PC-3 (cell line): ENCODE measurements at regions not wholly inside any gene's neighbourhood (a gene's known extent, or its start where the extent isn't known, plus 50 kb on each side); places are given as distances from the start of the nearest gene placed in this dataset.

Source experiments
- ATAC-seq: fragments of 200-7000 bp; cut with Tn5 transposase; 2 replicates; pipeline ENCODE4 v1.9.1; 2020; ENCODE audit warnings: mild to moderate bottlenecking, moderate library complexity
- BruUV-seq: library from RNA; stranded (reverse); fragments of 400-500 nt; replicated peaks from 2 replicates; lab custom pipeline; 2021; lab: Mats Ljungman, UMichigan
- CTCF ChIA-PET: fragments of 300-600 bp; sonication (Branson Sonifier 250); formaldehyde crosslinking; loops from one replicate; lab custom pipeline; 2022; ENCODE audit warnings: antibody characterized with exemption; lab: Charles Lee
- POLR2A ChIA-PET: fragments of 300-600 bp; sonication (Branson Sonifier 250); formaldehyde crosslinking; loops from one replicate; lab custom pipeline; 2022; ENCODE audit warnings: antibody characterized with exemption; ENCODE audit not compliant: unreplicated experiment; lab: Charles Lee
- DNase-seq: peaks from one replicate; pipeline ENCODE4 v3.0.0-alpha.2; 2015
- H2AFZ ChIP-seq: fragments of 300-600 bp; sonication (generic); 2 replicates; pipeline ENCODE4 v1.6.0; 2016; ENCODE audit warnings: antibody characterized with exemption, low read length
- H3F3A ChIP-seq: fragments of 300-600 bp; sonication (generic); one replicate; pipeline ENCODE4 v1.6.0; 2017; ENCODE audit warnings: antibody characterized with exemption, low read length, control low read depth, mild to moderate bottlenecking; ENCODE audit not compliant: unreplicated experiment
- H3K27ac ChIP-seq: fragments of 300-600 bp; sonication (generic); 2 replicates; pipeline ENCODE4 v1.5.1; 2016; ENCODE audit warnings: mild to moderate bottlenecking, low read length
- H3K27me3 ChIP-seq: fragments of 300-600 bp; sonication (generic); 2 replicates; pipeline ENCODE4 v1.6.1; 2016; ENCODE audit warnings: low read length, mixed read lengths
- H3K36me3 ChIP-seq: fragments of 300-600 bp; sonication (generic); 2 replicates; pipeline ENCODE4 v1.6.1; 2016; ENCODE audit warnings: low read depth, mixed run types, low read length, mixed read lengths
- H3K4me1 ChIP-seq: fragments of 300-600 bp; sonication (generic); 2 replicates; pipeline ENCODE4 v1.5.1; 2016; ENCODE audit warnings: low read length; ENCODE audit not compliant: insufficient read depth
- H3K4me2 ChIP-seq: fragments of 300-600 bp; sonication (generic); 2 replicates; pipeline ENCODE4 v1.6.0; 2016; ENCODE audit warnings: low read length
- H3K4me3 ChIP-seq: fragments of 300-600 bp; sonication (generic); 2 replicates; pipeline ENCODE4 v1.5.1; 2016; ENCODE audit warnings: mild to moderate bottlenecking, low read length, mixed read lengths
- H3K79me2 ChIP-seq: fragments of 300-600 bp; sonication (generic); 2 replicates; pipeline ENCODE4 v1.6.1; 2017; ENCODE audit warnings: low read length, mixed read lengths
- H3K9ac ChIP-seq: fragments of 300-600 bp; sonication (generic); 2 replicates; pipeline ENCODE4 v1.6.0; 2016; ENCODE audit warnings: mild to moderate bottlenecking, low read length
- H3K9me2 ChIP-seq: fragments of 300-600 bp; sonication (generic); replicated peaks from 2 replicates; pipeline ENCODE4 v1.6.1; 2016; ENCODE audit warnings: mixed run types, low read length, mixed read lengths
- H3K9me3 ChIP-seq: fragments of 300-600 bp; sonication (generic); 2 replicates; pipeline ENCODE4 v1.6.1; 2016; ENCODE audit warnings: low read length, mixed read lengths
- H4K20me1 ChIP-seq: fragments of 300-600 bp; sonication (generic); 2 replicates; pipeline ENCODE4 v1.6.1; 2016; ENCODE audit warnings: low read length, mixed read lengths
- EZH2 ChIP-seq: fragments of 300-600 bp; sonication (generic); IDR thresholded peaks from one replicate; pipeline ENCODE4 v1.6.1; 2017; ENCODE audit warnings: antibody characterized with exemption, mild to moderate bottlenecking, low read length; ENCODE audit not compliant: unreplicated experiment
- EZH2phosphoT487 ChIP-seq: fragments of 300-600 bp; sonication (generic); IDR thresholded peaks from 2 replicates; pipeline ENCODE4 v1.6.1; 2018; ENCODE audit warnings: mild to moderate bottlenecking, antibody characterized with exemption, low read length, borderline replicate concordance
- intact Hi-C: fragments of 100-400 bp; cut with micrococcal nuclease; formaldehyde crosslinking; loops from 2 replicates; pipeline ENCODE4 v1.9.0; 2023
- TF ChIP-seq, protein P1 (sequence below): fragments of 300-600 bp; sonication (generic); conservative IDR thresholded peaks from 2 replicates; pipeline ENCODE4 v1.5.1; 2017; ENCODE audit warnings: antibody characterized with exemption, low read depth, mild to moderate bottlenecking, low read length

DNA sequence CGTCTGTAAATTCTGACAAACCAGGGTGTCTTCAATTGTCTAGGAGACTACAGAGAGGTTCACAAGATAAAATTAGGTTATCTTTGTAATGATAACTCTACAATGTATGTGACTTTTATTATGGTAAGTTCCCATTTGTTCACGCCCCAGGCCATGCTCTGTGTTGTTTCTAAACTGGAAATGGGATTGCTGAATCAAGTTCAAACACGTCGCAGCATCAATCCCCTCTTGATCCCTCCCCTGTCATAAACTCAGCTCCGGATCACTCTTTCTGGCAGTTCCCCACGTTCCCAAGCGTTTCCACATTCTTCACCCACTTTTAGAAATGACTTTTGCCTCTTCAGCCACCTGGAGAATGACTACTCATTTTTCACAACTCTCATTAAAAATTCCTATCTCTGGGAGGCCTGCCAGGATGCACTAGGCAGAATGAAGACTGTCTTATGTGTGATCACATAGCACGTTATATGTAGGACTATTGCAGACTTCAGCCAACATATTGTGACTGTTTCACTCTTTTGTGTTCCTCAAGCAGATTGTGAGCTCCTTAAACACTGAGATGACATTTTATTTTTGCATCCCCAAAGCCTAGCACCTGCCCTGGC, 1124.2 kb upstream of the WWC1 start:
- BruUV-seq, result no TSS peak
- intact Hi-C loops, result no loop called here
- Histone ChIP-seq H3K9me2 (no peaks in the 10 kb centered on the region), H4K20me1 (no peaks in the 10 kb centered on the region), H3K79me2 (no peaks in the 10 kb centered on the region), H3K36me3 (no peaks in the 10 kb centered on the region), H3K27me3 (no peaks in the 10 kb centered on the region), H3K9ac (no peak overlapping the region), H2AFZ (no peak overlapping the region), H3K27ac (no peak overlapping the region), H3K4me2 (no peak overlapping the region), H3K4me3 (no peak overlapping the region), H3K9me3 (no peaks in the 10 kb centered on the region), H3F3A (no peaks in the 10 kb centered on the region), H3K4me1 (no peaks in the 10 kb centered on the region)
- ChIA-PET POLR2A (no interaction called here), CTCF (no interaction called here)
- ATAC-seq, result no peak
- DNase-seq, result no peak
- TF ChIP-seq EZH2 (no peak), EZH2phosphoT487 (no peak)
- TF ChIP-seq, protein P1, sequence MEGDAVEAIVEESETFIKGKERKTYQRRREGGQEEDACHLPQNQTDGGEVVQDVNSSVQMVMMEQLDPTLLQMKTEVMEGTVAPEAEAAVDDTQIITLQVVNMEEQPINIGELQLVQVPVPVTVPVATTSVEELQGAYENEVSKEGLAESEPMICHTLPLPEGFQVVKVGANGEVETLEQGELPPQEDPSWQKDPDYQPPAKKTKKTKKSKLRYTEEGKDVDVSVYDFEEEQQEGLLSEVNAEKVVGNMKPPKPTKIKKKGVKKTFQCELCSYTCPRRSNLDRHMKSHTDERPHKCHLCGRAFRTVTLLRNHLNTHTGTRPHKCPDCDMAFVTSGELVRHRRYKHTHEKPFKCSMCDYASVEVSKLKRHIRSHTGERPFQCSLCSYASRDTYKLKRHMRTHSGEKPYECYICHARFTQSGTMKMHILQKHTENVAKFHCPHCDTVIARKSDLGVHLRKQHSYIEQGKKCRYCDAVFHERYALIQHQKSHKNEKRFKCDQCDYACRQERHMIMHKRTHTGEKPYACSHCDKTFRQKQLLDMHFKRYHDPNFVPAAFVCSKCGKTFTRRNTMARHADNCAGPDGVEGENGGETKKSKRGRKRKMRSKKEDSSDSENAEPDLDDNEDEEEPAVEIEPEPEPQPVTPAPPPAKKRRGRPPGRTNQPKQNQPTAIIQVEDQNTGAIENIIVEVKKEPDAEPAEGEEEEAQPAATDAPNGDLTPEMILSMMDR, result no peak

DNA sequence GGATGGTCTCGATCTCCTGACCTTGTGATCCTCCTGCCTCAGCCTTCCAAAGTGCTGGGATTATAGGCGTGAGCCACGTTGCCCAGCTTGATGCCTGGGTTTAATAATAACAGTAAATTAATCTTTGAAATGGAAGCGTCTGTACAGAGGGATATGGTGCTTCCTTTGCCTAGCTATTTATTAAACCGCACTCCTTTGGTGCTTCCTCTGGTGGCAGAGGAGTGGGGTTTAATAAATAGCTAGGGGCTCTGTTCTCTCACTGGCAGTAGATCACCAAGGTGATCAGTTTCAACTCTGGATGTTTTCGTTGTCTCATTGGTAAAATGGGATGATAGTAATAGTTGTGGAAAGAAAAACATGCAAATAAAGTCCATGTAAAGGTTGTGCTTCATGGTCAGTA, 1122.5 kb upstream of the WWC1 start:
- no peak overlapping the region for H3K4me2 ChIP-seq

DNA sequence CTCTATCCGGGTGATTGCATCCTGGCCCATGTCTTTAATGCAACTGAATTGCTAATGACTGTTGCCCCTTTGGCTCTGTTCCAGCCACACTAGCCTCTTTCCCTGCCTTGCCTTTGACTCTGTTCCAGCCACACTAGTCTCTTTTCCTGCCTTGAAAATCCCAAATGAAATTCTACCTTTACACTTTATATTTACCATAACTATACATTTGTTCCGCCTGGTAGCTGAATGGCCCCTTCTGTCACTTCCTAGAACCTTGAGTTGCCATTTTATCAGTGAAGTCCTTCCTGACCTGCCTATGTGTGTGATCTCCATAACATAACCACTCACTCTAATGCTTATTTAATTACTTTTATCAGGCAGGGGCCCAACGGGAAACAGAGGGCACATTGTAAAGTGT, 1120.4 kb upstream of the WWC1 start:
- Histone ChIP-seq H3K4me1 (no peaks in the 10 kb centered on the region), H3K9me3 (no peaks in the 10 kb centered on the region), H3K4me2 (no peak overlapping the region), H3K9ac (no peak overlapping the region), H3K36me3 (no peaks in the 10 kb centered on the region), H3K27me3 (no peaks in the 10 kb centered on the region), H3K27ac (no peak overlapping the region), H3K4me3 (no peak overlapping the region), H3K9me2 (no peaks in the 10 kb centered on the region), H4K20me1 (no peaks in the 10 kb centered on the region), H3K79me2 (no peaks in the 10 kb centered on the region), H2AFZ (no peak overlapping the region), H3F3A (no peaks in the 10 kb centered on the region)
- TF ChIP-seq, protein P1, result no peak
- TF ChIP-seq EZH2 (no peak), EZH2phosphoT487 (no peak)
- BruUV-seq, result no TSS peak
- intact Hi-C loops, result no loop called here
- ChIA-PET POLR2A (no interaction called here), CTCF (no interaction called here)
- no peak for ATAC-seq
- no peak for DNase-seq

More for the DNA sequence above, 1122.5 kb upstream of the WWC1 start:
- H2AFZ ChIP-seq, result no peak overlapping the region
- H3K27ac ChIP-seq, result no peak overlapping the region
- TF ChIP-seq EZH2 (no peak), EZH2phosphoT487 (no peak)
- TF ChIP-seq, protein P1, result no peak
- no peaks in the 10 kb centered on the region for H3K79me2 ChIP-seq
- H3K9ac ChIP-seq, result no peak overlapping the region
- ChIA-PET POLR2A (no interaction called here), CTCF (no interaction called here)
- no peaks in the 10 kb centered on the region for H3K9me2 ChIP-seq
- no peaks in the 10 kb centered on the region for H3K4me1 ChIP-seq
- no peaks in the 10 kb centered on the region for H3K9me3 ChIP-seq
- ATAC-seq (no peak), DNase-seq (no peak)
- H4K20me1 ChIP-seq, result no peaks in the 10 kb centered on the region
- intact Hi-C loops, result no loop called here
- no peaks in the 10 kb centered on the region for H3F3A ChIP-seq
- no peaks in the 10 kb centered on the region for H3K27me3 ChIP-seq
- H3K36me3 ChIP-seq, result no peaks in the 10 kb centered on the region
- BruUV-seq, result no TSS peak
- no peak overlapping the region for H3K4me3 ChIP-seq
